WTC11 (cell line): ENCODE measurements at regions not wholly inside any gene's neighbourhood (a gene's known extent, or its start where the extent isn't known, plus 50 kb on each side); places are given as distances from the start of the nearest gene placed in this dataset.
"Not testable (repeated sequence)": the region's sequence is repeated elsewhere in the genome, so short reads cannot be mapped to it uniquely, and the experiment has no call there.

Experiments
- ATAC-seq: fragments of 200-7000 bp; cut with Tn5 transposase; 2 replicates; pipeline ENCODE4 v1.10.0; 2021; ENCODE audit warnings: mild to moderate bottlenecking, moderate library complexity
- CTCF ChIA-PET: fragments of 300-600 bp; sonication (Branson Sonifier 250); formaldehyde crosslinking; loops from one replicate; lab custom pipeline; 2021; ENCODE audit warnings: antibody characterized with exemption; lab: Charles Lee
- POLR2A ChIA-PET: fragments of 350-600 bp; sonication (Branson Sonifier 250); formaldehyde crosslinking; loops from one replicate; lab custom pipeline; 2021; ENCODE audit warnings: antibody characterized with exemption; lab: Charles Lee
- DNase-seq: peaks from one replicate; pipeline ENCODE4 v3.0.0; 2021; ENCODE audit warnings: low spot score
- H3K27ac Mint-ChIP-seq: 2 replicates; pipeline ENCODE4 v1.8.0; 2021; ENCODE audit warnings: mixed read lengths
- H3K27me3 Mint-ChIP-seq: 2 replicates; pipeline ENCODE4 v1.8.0; 2021; ENCODE audit warnings: low read depth, mild to moderate bottlenecking, moderate library complexity, mixed read lengths
- H3K36me3 Mint-ChIP-seq: 2 replicates; pipeline ENCODE4 v1.8.0; 2021; ENCODE audit warnings: mixed read lengths
- H3K4me1 Mint-ChIP-seq: 2 replicates; pipeline ENCODE4 v1.8.0; 2022; ENCODE audit warnings: mixed read lengths
- H3K4me3 Mint-ChIP-seq: 2 replicates; pipeline ENCODE4 v1.8.0; 2021; ENCODE audit warnings: mild to moderate bottlenecking, moderate library complexity, mixed read lengths
- H3K9me3 Mint-ChIP-seq: 2 replicates; pipeline ENCODE4 v1.8.0; 2021; ENCODE audit warnings: mixed read lengths
- ATF6 ChIP-seq: sonication (generic); formaldehyde crosslinking; IDR thresholded peaks from 2 replicates; pipeline ENCODE4 v1.8.1; 2023; ENCODE audit warnings: mild to moderate bottlenecking, missing genetic modification reagents
- FOXP1 ChIP-seq: sonication (generic); formaldehyde crosslinking; IDR thresholded peaks from 2 replicates; pipeline ENCODE4 v1.8.0; 2022; ENCODE audit warnings: missing genetic modification reagents, mild to moderate bottlenecking, moderate library complexity, borderline replicate concordance
- GTF2I ChIP-seq: fragments of 250-450 bp; sonication (Bioruptor Pico); conservative IDR thresholded peaks from 2 replicates; pipeline ENCODE4 v1.4.0; 2021; ENCODE audit warnings: mild to moderate bottlenecking
- JUN ChIP-seq: sonication (generic); formaldehyde crosslinking; IDR thresholded peaks from 2 replicates; pipeline ENCODE4 v1.8.0; 2023; ENCODE audit warnings: mild to moderate bottlenecking, missing genetic modification reagents
- OVOL2 ChIP-seq: fragments of 250-450 bp; sonication (Bioruptor Pico); IDR thresholded peaks from 2 replicates; pipeline ENCODE4 v1.9.0; 2021; ENCODE audit warnings: mild to moderate bottlenecking, borderline replicate concordance
- PRDM15 ChIP-seq: sonication (generic); formaldehyde crosslinking; IDR thresholded peaks from 2 replicates; pipeline ENCODE4 v1.8.0; 2022; ENCODE audit warnings: missing genetic modification reagents
- TCF7 ChIP-seq: sonication (generic); formaldehyde crosslinking; IDR thresholded peaks from 2 replicates; pipeline ENCODE4 v1.8.0; 2022; ENCODE audit warnings: mild to moderate bottlenecking, low read depth, missing genetic modification reagents, moderate library complexity
- ZNF671 ChIP-seq: fragments of 250-450 bp; sonication (Bioruptor Pico); IDR thresholded peaks from 2 replicates; pipeline ENCODE4 v1.8.0; 2021; ENCODE audit warnings: mild to moderate bottlenecking
- TF ChIP-seq, protein P1 (sequence below): sonication (generic); formaldehyde crosslinking; IDR thresholded peaks from 2 replicates; pipeline ENCODE4 v1.8.0; 2022; ENCODE audit warnings: mild to moderate bottlenecking, missing genetic modification reagents
- TF ChIP-seq, protein P2 (sequence below): sonication (generic); formaldehyde crosslinking; IDR thresholded peaks from 2 replicates; pipeline ENCODE4 v1.8.0; 2023; ENCODE audit warnings: missing genetic modification reagents, mild to moderate bottlenecking, borderline replicate concordance
- TF ChIP-seq, protein P3 (sequence below): sonication (generic); formaldehyde crosslinking; IDR thresholded peaks from 2 replicates; pipeline ENCODE4 v1.8.0; 2023; ENCODE audit warnings: missing genetic modification reagents
- TF ChIP-seq, protein P4 (sequence below): fragments of 250-450 bp; sonication (Bioruptor Pico); conservative IDR thresholded peaks from 2 replicates; pipeline ENCODE4 v1.9.0; 2021; ENCODE audit warnings: mild to moderate bottlenecking

GRCh38 chr22:16730894-16731293, 94.3 kb downstream of the XKR3 start:
- H3K27me3 Mint-ChIP-seq, POLR2A ChIA-PET, ATAC-seq, H3K4me3 Mint-ChIP-seq, DNase-seq, CTCF ChIA-PET, H3K4me1 Mint-ChIP-seq, H3K27ac Mint-ChIP-seq: not testable (repeated sequence)
- Mint-ChIP-seq H3K9me3 (peaks cover 80% of the 10 kb centered on the region), H3K36me3 (peaks cover 37% of the 10 kb centered on the region)

DNA sequence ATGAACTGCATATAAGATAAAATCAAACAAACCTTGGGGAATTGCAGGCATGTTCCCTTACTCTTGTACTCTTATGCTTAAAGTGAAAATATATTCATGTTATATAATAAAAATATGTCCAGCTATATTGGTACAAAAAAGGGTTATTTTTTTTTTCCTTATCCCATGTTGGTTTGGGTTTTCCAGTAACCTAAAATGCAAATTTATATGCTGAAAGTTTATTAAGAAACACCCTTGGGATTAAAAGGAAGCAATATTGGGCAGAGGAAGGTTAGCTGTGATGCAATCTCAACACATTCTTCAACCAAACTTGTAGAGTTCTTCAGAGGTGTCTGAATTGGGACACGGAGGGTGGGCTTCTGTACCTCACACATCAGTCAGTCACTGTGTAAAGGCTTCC, 97.7 kb downstream of the XKR3 start:
- H3K4me3 Mint-ChIP-seq, CTCF ChIA-PET, H3K27me3 Mint-ChIP-seq, POLR2A ChIA-PET, DNase-seq, H3K27ac Mint-ChIP-seq, ATAC-seq, H3K4me1 Mint-ChIP-seq: not testable (repeated sequence)
- peaks cover 39% of the 10 kb centered on the region for H3K36me3 Mint-ChIP-seq
- H3K9me3 Mint-ChIP-seq: peaks cover 77% of the 10 kb centered on the region

GRCh38 chr22:16723241-16723640, 102.0 kb downstream of the XKR3 start:
- DNase-seq, H3K4me3 Mint-ChIP-seq, H3K27me3 Mint-ChIP-seq, POLR2A ChIA-PET, H3K4me1 Mint-ChIP-seq, CTCF ChIA-PET, H3K27ac Mint-ChIP-seq, ATAC-seq: not testable (repeated sequence)
- H3K9me3 Mint-ChIP-seq: peaks cover 71% of the 10 kb centered on the region
- peaks cover 50% of the 10 kb centered on the region for H3K36me3 Mint-ChIP-seq

DNA sequence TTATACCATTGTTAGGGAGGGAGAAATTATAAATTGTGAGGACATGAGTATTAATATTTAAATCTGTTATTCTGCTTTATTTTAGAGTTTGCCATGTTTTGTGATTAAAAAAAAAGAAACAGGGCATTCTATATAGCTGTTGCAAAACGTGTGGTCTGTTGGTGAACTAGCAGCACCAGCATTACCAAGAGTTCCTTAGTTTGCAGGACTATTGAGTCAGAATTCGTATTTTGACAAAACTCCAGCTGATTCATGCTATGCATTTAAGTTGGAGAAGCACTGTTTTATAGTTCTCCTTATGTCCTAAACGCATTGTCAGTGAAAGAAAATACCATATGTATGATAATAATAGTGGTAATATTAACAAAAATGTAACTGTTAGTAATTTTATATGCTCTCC, 102.6 kb downstream of the XKR3 start:
- H3K4me3 Mint-ChIP-seq, DNase-seq, H3K27me3 Mint-ChIP-seq, ATAC-seq, H3K4me1 Mint-ChIP-seq, H3K27ac Mint-ChIP-seq, POLR2A ChIA-PET, CTCF ChIA-PET: not testable (repeated sequence)
- Mint-ChIP-seq H3K36me3 (peaks cover 53% of the 10 kb centered on the region), H3K9me3 (peaks cover 69% of the 10 kb centered on the region)

DNA sequence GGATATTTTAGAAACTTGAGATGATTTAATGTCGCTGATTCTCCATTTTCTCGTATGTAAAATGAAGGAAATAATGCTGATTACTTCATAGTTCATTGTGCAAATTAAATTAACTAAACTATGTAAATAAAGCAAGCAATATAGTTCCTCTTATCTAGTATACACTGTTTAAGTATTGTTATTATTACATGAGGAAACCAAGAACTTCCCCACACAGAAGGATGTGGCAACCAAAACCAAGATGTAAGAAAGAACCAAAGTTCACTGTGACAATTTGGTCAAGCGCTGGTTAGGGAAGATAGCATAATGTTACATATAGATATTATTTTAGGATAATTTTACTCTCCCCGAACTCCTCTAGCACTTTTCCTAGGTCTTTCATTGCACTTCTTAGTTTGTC, 103.2 kb downstream of the XKR3 start:
- Mint-ChIP-seq H3K36me3 (peaks cover 53% of the 10 kb centered on the region), H3K27ac (no peak overlapping the region), H3K4me1 (no peaks in the 10 kb centered on the region), H3K27me3 (peaks cover 8% of the 10 kb centered on the region), H3K4me3 (no peak overlapping the region)
- CTCF ChIA-PET: no interaction called here
- POLR2A ChIA-PET: no interaction called here
- DNase-seq (no peak), ATAC-seq (no peak)
- TF ChIP-seq TCF7 (no peak), GTF2I (no peak), JUN (CRISPR knock-in tag) (no peak), FOXP1 (CRISPR knock-in tag) (no peak), ATF6 (no peak), PRDM15 (CRISPR knock-in tag) (no peak), ZNF671 (CRISPR knock-in tag) (no peak), OVOL2 (CRISPR knock-in tag) (no peak)
- TF ChIP-seq, protein P1, sequence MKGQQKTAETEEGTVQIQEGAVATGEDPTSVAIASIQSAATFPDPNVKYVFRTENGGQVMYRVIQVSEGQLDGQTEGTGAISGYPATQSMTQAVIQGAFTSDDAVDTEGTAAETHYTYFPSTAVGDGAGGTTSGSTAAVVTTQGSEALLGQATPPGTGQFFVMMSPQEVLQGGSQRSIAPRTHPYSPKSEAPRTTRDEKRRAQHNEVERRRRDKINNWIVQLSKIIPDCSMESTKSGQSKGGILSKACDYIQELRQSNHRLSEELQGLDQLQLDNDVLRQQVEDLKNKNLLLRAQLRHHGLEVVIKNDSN (CRISPR knock-in tag): no peak
- TF ChIP-seq, protein P2, sequence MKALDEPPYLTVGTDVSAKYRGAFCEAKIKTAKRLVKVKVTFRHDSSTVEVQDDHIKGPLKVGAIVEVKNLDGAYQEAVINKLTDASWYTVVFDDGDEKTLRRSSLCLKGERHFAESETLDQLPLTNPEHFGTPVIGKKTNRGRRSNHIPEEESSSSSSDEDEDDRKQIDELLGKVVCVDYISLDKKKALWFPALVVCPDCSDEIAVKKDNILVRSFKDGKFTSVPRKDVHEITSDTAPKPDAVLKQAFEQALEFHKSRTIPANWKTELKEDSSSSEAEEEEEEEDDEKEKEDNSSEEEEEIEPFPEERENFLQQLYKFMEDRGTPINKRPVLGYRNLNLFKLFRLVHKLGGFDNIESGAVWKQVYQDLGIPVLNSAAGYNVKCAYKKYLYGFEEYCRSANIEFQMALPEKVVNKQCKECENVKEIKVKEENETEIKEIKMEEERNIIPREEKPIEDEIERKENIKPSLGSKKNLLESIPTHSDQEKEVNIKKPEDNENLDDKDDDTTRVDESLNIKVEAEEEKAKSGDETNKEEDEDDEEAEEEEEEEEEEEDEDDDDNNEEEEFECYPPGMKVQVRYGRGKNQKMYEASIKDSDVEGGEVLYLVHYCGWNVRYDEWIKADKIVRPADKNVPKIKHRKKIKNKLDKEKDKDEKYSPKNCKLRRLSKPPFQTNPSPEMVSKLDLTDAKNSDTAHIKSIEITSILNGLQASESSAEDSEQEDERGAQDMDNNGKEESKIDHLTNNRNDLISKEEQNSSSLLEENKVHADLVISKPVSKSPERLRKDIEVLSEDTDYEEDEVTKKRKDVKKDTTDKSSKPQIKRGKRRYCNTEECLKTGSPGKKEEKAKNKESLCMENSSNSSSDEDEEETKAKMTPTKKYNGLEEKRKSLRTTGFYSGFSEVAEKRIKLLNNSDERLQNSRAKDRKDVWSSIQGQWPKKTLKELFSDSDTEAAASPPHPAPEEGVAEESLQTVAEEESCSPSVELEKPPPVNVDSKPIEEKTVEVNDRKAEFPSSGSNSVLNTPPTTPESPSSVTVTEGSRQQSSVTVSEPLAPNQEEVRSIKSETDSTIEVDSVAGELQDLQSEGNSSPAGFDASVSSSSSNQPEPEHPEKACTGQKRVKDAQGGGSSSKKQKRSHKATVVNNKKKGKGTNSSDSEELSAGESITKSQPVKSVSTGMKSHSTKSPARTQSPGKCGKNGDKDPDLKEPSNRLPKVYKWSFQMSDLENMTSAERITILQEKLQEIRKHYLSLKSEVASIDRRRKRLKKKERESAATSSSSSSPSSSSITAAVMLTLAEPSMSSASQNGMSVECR (CRISPR knock-in tag): no peak
- TF ChIP-seq, protein P3, sequence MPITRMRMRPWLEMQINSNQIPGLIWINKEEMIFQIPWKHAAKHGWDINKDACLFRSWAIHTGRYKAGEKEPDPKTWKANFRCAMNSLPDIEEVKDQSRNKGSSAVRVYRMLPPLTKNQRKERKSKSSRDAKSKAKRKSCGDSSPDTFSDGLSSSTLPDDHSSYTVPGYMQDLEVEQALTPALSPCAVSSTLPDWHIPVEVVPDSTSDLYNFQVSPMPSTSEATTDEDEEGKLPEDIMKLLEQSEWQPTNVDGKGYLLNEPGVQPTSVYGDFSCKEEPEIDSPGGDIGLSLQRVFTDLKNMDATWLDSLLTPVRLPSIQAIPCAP (CRISPR knock-in tag): no peak
- TF ChIP-seq, protein P4, sequence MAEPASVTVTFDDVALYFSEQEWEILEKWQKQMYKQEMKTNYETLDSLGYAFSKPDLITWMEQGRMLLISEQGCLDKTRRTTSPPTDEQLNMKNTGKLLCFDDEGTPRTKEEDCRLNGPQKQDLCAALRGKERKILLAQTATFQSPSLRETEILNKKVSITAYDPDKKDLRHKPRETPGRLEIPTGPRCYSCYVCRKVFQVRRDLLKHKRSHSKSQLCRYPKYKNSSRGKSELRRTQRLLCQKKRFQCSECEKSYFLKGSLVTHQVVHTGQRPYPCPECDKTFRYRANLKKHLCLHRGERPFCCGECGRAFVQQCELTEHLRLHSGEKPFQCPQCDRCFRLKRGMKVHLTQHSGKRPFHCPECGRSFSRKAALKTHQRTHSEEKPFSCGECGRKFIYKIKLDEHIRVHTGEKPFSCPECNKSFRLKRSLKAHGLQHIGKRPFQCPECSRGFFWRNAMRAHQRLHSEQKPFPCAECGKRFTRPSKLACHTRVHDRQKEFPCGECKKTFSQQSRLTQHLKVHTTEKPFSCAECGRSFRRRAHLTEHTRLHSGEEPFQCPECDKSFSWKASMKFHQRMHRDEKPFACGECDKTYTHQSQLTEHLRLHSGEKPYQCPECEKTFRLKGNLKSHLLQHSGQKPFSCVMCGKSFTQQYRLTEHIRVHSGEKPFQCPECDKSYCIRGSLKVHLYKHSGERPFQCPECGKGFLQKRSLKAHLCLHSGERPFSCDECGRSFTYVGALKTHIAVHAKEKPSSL: no peak
- TF ChIP-seq, all 79 proteins: peak for 0
- H3K9me3 Mint-ChIP-seq: peaks cover 72% of the 10 kb centered on the region
